MV-4-11 (cell line): ENCODE measurements at regions not wholly inside any gene's neighbourhood (a gene's known extent, or its start where the extent isn't known, plus 50 kb on each side); places are given as distances from the start of the nearest gene placed in this dataset.
"Not testable (repeated sequence)": the region's sequence is repeated elsewhere in the genome, so short reads cannot be mapped to it uniquely, and the experiment has no call there.

ENCODE experiments used
- DNase-seq: peaks from one replicate; lab custom pipeline; 2025; lab: John Stamatoyannopoulos, UW

DNA sequence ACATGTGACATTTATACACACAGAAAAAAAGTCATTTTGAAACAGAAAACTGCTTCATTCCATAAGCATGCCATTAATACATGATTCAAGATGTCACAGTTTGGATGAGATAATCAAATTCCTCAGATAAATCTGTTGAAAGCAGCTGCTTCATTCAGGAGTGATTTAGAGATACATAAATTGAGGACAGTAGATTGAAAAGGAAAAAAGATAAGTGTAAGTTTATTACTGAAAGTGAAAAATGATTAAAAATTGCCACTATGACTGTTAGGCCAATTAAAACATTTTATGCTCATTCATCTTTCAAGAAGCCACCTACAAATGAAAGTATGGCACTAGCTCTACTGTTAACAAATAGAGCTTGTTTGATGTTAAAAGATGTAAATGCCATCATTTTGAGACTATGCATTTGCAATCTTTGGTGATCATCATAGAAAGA lies 136.9 kb upstream of the CDK6 start:
- no peak for DNase-seq

- DNase-seq = no peak
Measured at GRCh38 chr7:92972441-92972840, 136.1 kb upstream of the CDK6 start.

DNA sequence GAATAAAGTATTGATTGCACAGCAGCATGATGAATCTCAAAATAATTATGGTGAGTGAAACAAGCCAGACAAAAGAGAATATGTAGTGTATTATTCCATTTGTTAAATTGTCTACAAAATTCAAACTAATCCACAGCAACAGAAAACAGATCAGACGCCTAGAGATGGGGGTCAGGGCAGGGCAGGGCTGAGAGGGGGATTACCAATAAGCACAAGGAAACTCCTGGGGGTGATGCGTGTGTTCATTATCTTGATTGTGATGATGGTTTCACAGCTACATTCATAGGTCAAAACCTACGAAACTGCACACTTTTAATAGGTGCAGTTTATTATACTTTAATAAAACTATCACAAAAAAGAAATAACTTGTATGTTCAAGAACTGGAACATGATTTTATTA lies 132.7 kb upstream of the CDK6 start:
- DNase-seq = no peak

DNA sequence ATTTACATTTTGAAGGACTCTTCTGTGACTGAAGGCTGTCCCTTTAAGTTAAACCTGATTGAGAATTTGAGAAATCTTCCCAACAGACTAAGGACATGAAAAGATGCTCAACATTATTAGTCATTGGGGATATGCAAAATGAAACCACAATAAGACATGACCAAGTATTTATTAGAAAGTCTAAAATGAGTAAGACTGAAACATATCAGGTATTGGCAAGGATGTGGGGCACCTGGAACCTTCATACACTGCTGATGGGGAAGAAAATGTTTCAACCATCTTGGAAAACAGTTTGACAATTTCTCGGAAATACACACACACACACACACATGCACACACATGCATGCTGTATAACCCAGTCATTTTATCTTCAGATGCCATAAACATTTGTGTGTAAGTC lies 132.1 kb upstream of the CDK6 start:
- DNase-seq = no peak

DNA sequence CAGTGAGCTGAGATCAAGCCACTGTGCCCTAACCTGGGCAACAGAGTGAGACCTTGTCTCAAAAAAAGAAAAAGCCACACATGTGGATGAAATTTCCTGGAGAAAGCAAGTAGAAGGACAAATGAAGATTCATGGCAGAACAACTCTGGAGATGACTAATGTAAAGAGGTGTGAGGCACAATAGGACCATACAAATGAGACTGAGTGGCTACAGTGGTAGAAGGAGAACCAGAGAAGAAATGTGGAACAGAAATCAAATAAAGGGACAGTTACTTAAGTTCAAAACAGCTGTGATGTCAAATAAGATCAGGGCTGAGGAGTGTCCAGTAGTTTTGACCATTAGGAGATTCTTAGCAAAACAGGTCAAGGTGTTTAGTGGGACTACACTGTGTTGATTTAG lies 130.9 kb upstream of the CDK6 start:
- no peak for DNase-seq

GRCh38 chr7:92964141-92964540 lies 127.8 kb upstream of the CDK6 start:
- no peak for DNase-seq

DNA sequence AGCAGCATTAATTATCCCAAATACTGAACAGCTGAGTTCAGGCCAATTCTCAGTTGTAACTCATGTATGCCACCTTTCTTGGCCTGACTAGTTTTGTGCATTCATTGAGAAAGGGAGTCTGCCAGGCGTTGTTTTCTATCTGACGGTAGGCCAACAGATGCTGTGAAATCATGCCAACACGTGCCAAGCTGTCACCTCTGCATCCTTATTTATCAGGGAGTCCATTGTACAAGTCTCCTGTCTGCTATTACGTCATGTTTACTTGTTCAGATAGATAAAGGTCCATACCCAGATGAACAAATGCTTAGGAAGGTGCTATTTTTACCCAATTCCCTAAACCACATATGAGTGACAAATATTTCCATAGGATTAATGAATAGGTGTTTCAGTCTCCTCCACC lies 127.2 kb upstream of the CDK6 start:
- DNase-seq = no peak

DNA sequence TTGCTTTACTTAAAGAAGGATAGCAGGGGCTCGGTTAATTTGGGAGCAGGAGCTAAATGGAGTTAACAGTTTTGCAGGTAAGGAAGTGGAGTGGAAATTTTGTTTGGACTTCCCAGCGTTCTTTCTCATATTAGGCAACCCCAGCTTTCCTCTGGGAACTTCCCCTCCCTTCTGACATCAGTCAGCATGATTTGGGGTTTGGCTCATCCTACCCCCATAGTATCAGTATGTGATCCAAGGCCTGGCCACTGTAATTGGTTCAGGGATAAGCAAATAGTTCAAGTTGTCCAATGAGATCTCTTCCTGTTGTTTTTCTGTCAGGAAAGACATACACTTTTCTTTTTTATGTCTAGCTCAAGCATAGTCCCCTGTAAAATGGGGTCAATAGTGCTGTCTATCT lies 125.6 kb upstream of the CDK6 start:
- no peak for DNase-seq

DNA sequence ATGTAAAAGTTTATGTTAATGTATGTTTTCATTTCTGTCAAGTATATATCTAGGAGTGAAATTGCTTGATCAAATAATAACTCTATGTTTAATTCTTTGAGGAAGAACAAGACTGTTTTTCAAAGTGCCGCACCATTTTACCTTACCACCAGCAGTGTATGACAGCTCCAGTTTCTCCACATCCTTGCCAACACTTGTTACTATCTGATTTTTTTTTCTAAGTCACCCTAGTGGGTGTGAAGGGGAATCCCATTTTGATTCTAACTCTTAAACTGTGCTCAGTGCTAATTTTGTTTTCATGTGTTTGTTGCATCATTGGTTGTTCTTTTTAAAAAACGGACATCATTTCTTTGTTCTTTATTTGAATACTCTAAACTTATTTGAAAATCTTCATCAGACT lies 120.2 kb upstream of the CDK6 start:
- no peak for DNase-seq

- no peak for DNase-seq
Measured at GRCh38 chr7:92955081-92955480, 118.7 kb upstream of the CDK6 start.

DNA sequence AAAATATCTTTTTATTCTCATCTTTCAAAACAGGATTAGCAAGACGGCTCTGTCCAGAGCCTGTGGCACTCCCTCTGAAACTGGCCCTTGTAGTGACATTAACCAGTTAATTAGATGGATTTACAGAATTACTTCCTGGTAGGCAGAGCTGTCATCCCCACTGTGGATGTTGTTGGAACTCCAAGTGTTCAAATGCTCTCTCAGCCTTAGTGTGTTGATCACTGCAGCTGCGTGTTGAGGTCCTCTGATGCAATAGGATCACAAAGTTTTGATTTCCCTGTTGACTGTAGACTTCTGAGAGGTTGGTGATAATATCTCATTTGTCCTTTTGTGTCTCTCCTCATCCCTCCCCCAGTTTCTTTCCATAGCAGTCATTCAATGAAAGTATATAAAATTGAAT lies 117.3 kb upstream of the CDK6 start:
- peak; percentile 6 for DNase-seq

GRCh38 chr7:92949748-92950147 lies 113.4 kb upstream of the CDK6 start:
- DNase-seq = no peak

DNA sequence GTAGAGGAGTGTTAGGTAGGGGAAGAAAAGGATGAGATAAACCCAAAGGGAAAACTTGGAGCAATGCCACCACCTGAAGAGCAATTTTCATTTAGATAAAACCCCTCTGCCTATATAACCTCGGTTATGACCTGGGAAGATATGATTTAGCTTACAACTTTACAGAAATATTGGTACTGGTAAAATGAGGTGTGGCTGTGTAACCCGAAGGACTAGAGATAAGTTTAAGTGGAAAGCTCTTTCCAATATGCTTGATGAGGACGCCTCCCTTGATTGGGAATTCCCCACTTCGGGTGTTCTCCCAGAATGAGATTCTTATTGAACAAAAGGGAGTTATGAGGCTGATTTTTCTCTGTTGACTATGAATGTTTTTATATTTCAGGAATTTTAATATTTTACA lies 109.5 kb upstream of the CDK6 start:
- no peak for DNase-seq

- no peak for DNase-seq
Measured at GRCh38 chr7:92944633-92945032, 108.3 kb upstream of the CDK6 start.

GRCh38 chr7:92942706-92943105 lies 106.3 kb upstream of the CDK6 start:
- DNase-seq = not testable (repeated sequence)

DNA sequence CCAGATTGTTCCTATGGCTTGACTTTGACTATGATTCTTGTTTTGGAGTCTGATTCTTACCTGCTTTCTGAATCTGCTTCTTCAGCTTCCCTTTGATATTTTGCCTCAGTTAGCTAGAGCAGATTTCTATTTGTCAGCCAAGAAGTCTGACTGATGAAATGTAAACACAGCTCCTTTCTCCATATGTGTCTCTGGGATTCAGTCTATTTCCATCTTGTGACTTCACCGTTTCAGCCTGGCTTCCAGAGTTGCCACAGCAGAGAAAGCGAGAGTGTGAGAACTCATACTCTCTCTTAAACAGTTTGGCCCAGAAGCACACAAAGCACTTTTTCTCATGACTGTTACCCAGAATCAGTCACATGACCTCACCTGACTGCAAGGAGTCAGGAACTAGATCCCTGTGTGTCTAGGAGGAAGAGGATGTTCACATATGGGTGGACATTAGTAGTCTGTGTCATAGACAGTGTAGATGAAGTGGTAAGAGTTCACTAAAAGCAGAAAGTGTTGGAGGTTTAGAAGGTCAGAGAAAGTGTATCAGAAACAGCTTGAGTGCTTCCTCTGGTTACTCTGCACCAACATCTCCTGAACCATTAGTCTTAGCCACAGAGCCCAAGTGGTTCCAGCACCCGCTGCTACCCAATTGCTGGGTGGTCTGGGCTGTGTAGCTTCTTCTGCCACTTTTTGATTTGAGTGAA lies 103.4 kb upstream of the CDK6 start:
- no peak for DNase-seq

DNA sequence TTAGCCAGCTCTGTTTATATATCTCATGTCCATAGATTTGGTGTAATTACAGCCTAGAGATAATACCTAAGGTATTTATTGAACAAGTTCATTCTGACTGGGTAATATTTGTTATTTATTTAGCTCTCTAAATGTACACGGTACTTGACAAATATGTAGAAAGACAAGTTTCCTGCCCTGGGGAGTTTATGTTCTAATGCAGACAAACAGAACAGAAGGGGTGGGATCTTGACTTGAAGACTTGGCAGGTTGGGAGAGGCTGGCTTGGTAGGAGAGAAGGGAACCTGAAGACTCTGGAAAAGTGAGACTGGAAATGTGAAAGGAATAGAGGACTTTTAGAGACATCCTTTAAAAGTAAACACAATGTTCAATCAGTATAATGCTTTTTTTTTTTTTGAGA lies 97.7 kb upstream of the CDK6 start:
- DNase-seq = no peak

- no peak for DNase-seq
Measured at GRCh38 chr7:92932450-92932849, 96.1 kb upstream of the CDK6 start.

GRCh38 chr7:92930404-92930803 lies 94.0 kb upstream of the CDK6 start:
- no peak for DNase-seq

DNA sequence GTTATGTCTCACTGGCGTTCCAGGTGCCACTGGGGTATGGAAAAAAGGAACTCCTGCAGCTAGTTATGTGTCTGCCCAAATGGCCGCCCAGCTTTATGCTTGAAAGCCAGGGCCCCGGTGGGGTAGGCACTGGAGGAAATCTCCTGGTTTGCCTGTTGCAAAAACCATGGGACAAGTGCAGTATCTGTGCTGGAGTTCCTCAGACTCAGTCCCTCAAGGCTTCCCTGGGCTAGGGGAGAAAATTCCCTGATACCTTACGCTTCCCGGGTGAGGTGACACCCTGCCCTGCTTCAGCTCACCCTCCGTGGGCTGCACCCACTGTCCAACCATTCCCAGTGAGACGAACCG lies 90.3 kb upstream of the CDK6 start:
- DNase-seq = no peak

DNA sequence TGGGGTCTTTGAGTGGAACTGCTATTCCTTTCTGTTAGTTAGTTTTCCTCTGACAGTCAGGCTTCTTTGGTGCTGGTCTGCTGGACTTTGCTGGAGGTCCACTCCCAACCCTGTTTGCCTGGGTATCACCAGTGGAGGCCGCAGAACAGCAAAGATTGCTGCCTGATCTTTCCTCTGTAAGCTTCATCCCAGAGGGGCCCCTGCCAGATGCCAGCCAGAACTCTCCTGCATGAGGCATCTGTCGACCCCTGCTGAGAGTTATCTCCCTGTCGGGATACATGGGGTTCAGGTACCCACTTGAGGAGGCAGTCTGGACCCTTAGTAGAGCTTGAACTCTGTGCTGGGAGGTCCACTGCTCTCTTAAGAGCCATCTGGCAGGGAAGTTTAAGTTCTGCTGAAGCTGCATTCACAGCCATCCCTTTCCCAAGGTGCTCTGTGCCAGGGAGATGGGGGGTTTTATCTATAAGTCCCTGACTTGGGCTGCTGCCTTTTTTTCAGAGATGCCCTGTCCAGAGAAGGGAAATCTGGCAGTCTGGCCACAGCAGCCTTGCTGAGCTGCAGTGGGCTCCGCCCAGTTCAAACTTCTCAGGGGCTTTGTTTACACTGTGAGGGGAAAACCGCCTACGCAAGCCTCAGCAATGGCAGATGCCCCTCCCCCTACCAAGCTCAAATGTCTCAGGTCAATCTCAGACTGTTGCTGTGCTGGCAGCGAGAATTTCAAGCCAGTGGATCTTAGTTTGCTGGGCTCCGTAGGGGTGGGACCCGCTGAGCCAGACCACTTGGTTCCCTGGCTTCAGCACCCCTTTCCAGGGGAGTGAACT lies 89.7 kb upstream of the CDK6 start:
- no peak for DNase-seq

GRCh38 chr7:92924800-92925199 lies 88.4 kb upstream of the CDK6 start:
- no peak for DNase-seq

DNA sequence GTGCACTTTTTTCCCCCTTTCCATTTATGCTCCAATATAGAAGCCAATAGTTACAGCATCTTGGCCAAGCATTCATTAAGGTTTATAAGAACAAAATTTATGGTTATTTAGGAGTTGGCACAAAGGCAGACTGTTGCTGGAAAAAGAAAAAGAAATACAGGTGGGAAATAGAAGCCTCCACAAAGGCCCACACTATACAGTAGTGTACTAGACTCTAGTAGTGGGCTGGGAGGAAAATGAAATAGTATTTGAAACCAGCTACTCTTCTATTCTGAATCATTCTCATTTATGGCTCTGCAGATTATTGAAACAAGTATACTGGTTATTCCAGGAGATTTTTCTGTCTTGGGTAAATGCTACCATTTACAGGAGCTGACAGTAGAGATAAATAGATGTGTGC lies 80.9 kb upstream of the CDK6 start:
- DNase-seq = no peak

GRCh38 chr7:92916770-92917224 lies 80.4 kb upstream of the CDK6 start:
- no peak for DNase-seq
